Testis (tissue), 2 donors: ENCODE measurements at regions not wholly inside any gene's neighbourhood (a gene's known extent, or its start where the extent isn't known, plus 50 kb on each side); places are given as distances from the start of the nearest gene placed in this dataset.
A peak's percentile ranks its signal among the peaks of the same experiment; 100 is the strongest.

Experiments used
- DNase-seq: peaks from one replicate; pipeline ENCODE4 v3.0.0-alpha.2; 2019
- H3K27ac ChIP-seq, 2 donors: fragments of 200-600 bp; sonication (generic); one replicate each; pipeline ENCODE4 v1.5.1; 2019
- H3K27me3 ChIP-seq: fragments of 200-600 bp; sonication (generic); one replicate; pipeline ENCODE4 v1.5.1; 2019
- H3K36me3 ChIP-seq: fragments of 200-600 bp; sonication (generic); one replicate; pipeline ENCODE4 v1.5.1; 2017; ENCODE audit warnings: low read depth; ENCODE audit errors: missing control alignments
- H3K4me1 ChIP-seq: fragments of 200-600 bp; sonication (generic); one replicate; pipeline ENCODE4 v1.5.1; 2019
- H3K4me3 ChIP-seq, 2 donors: fragments of 200-600 bp; sonication (generic); one replicate each; pipeline ENCODE4 v1.5.1; 2017 to 2019
- H3K9me3 ChIP-seq: fragments of 200-600 bp; sonication (generic); one replicate; pipeline ENCODE4 v1.5.1; 2017
- POLR2A ChIP-seq: fragments of 450-650 bp; IDR thresholded peaks from one replicate; pipeline ENCODE4 v1.6.1; 2017; ENCODE audit warnings: antibody characterized with exemption, mild to moderate bottlenecking, moderate library complexity
- WGBS, 2 donors: methylation state at CpG; one replicate each; pipeline ENCODE4 v1.1.5; 2018; 5-methylcytosine and 5-hydroxymethylcytosine counted together
- intact Hi-C: fragments of 100-400 bp; cut with DNase I; formaldehyde crosslinking; loops from one replicate; pipeline ENCODE4 v1.15.1; 2023; ENCODE audit warnings: low total_unique reads
- TF ChIP-seq, protein P1 (sequence below), 3 experiments: fragments of 450-650 bp in 2 of 3; fragments of 200-600 bp in 1 of 3; sonication (generic) in 1 of 3; IDR thresholded peaks; one replicate each; pipeline ENCODE4 v1.5.1; 2016 to 2019; ENCODE audit warnings: antibody characterized with exemption in 3 of 3, mild to moderate bottlenecking in 2 of 3, moderate library complexity in 1 of 3

DNA sequence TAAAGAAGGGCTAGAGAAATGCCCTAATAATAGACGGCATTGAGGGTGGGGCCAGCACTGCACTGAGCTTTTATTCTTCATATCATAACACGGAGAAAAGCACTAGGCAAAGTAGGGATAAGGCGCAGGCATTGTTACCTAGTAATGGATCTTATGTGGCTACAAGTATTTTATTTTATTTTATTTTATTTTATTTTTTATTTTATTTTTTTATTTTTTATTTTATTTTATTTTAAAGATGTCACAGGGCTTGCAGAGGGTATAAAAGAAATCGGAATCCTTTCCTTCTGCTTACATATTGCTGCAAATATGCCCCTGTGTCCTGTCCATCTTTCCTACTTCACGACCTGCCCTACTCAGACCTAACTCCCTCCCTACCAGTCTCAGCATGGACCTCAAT lies 452.0 kb upstream of the KIRREL3 start:
- no peaks in the 10 kb centered on the region for H3K36me3 ChIP-seq
- intact Hi-C loops, result no loop called here
- H3K27me3 ChIP-seq, result no peaks in the 10 kb centered on the region
- no peak for DNase-seq
- 85 to 86% methylated on average over 5 of the region's 5 CpGs for WGBS, 2 donors
- H3K27ac ChIP-seq, result no peak overlapping the region
- TF ChIP-seq, protein P1, sequence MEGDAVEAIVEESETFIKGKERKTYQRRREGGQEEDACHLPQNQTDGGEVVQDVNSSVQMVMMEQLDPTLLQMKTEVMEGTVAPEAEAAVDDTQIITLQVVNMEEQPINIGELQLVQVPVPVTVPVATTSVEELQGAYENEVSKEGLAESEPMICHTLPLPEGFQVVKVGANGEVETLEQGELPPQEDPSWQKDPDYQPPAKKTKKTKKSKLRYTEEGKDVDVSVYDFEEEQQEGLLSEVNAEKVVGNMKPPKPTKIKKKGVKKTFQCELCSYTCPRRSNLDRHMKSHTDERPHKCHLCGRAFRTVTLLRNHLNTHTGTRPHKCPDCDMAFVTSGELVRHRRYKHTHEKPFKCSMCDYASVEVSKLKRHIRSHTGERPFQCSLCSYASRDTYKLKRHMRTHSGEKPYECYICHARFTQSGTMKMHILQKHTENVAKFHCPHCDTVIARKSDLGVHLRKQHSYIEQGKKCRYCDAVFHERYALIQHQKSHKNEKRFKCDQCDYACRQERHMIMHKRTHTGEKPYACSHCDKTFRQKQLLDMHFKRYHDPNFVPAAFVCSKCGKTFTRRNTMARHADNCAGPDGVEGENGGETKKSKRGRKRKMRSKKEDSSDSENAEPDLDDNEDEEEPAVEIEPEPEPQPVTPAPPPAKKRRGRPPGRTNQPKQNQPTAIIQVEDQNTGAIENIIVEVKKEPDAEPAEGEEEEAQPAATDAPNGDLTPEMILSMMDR (IDR thresholded peaks at IDR 0.05), result no peak
- no peak for TF ChIP-seq POLR2A
- H3K4me3 ChIP-seq, result no peak overlapping the region
- H3K9me3 ChIP-seq, result no peaks in the 10 kb centered on the region
- no peaks in the 10 kb centered on the region for H3K4me1 ChIP-seq

DNA sequence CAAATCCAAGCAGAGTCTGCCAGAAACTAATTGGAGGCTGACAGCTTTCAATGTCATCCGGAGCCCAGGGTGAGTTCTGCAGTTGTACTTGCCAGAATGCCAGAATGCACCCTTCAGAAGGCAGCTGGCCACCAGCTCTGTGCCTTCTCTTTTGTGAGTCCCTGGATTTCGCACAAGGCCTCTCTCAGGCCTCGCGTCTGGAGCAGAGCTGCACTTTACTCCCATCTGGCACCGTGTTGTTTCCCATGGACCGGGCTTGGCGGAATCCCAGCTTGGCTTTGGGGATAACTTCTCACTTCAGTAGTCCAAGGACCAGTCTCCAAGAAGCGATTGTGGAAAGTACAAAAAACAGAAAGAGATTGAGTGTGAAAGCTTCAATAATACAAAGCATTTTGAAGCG lies 451.3 kb upstream of the KIRREL3 start:
- TF ChIP-seq POLR2A, result no peak
- TF ChIP-seq, protein P1 (IDR thresholded peaks at IDR 0.05), result no peak
- Histone ChIP-seq H3K4me3 (no peak overlapping the region), H3K9me3 (no peaks in the 10 kb centered on the region), H3K27ac (no peak overlapping the region), H3K4me1 (no peaks in the 10 kb centered on the region), H3K36me3 (no peaks in the 10 kb centered on the region), H3K27me3 (no peaks in the 10 kb centered on the region)
- intact Hi-C loops, result no loop called here
- WGBS, 2 donors, result 55 to 56% methylated on average over 9 of the region's 9 CpGs
- peak; percentile 71 for DNase-seq

DNA sequence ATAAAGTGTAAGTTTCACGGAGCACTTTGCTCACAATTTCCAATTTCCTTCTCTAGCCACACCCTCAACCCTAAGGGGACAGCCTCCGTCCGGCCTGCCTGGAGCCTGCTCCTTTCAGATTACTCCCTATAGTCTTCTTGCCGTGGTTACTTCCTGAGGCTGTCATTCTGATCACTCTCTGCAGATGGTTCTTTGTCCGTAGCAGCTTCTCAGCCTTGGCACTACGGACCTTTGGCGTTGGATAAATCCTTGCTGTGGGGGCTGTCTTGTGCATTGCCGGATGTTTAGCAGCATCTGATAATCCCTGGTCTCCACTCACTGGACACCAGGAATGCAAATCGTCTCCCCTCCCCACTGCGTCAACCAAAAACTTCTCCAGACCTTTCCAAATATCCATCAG lies 447.5 kb upstream of the KIRREL3 start:
- intact Hi-C loops, result no loop called here

GRCh38 chr11:127445476-127445875 lies 444.9 kb upstream of the KIRREL3 start:
- H3K9me3 ChIP-seq, result no peaks in the 10 kb centered on the region
- no peak for TF ChIP-seq POLR2A
- TF ChIP-seq, protein P1 (IDR thresholded peaks at IDR 0.05), result no peak
- H3K27me3 ChIP-seq, result no peaks in the 10 kb centered on the region
- H3K27ac ChIP-seq, result no peak overlapping the region
- intact Hi-C loops, result no loop called here
- 51 to 53% methylated on average over 4 of the region's 4 CpGs for WGBS, 2 donors
- H3K4me3 ChIP-seq, result no peak overlapping the region
- peak; percentile 42 for DNase-seq
- H3K36me3 ChIP-seq, result no peaks in the 10 kb centered on the region
- peaks cover 12% of the 10 kb centered on the region for H3K4me1 ChIP-seq

More for the DNA sequence above, 447.5 kb upstream of the KIRREL3 start:
- no peak for DNase-seq
- WGBS, 2 donors, result 94 to 96% methylated on average over 7 to 10 of the region's 10 CpGs
- Histone ChIP-seq H3K4me3 (no peak overlapping the region), H3K9me3 (no peaks in the 10 kb centered on the region), H3K4me1 (peaks cover 12% of the 10 kb centered on the region), H3K27me3 (no peaks in the 10 kb centered on the region), H3K36me3 (no peaks in the 10 kb centered on the region), H3K27ac (no peak overlapping the region)
- TF ChIP-seq, protein P1 (IDR thresholded peaks at IDR 0.05), result no peak
- TF ChIP-seq POLR2A, result no peak

GRCh38 chr11:127443297-127443696 lies 442.7 kb upstream of the KIRREL3 start:
- no peak for DNase-seq
- TF ChIP-seq, protein P1 (IDR thresholded peaks at IDR 0.05), result no peak
- no peak for TF ChIP-seq POLR2A
- H3K4me3 ChIP-seq, result no peak overlapping the region
- H3K27me3 ChIP-seq, result no peaks in the 10 kb centered on the region
- H3K27ac ChIP-seq, result no peak overlapping the region
- H3K4me1 ChIP-seq, result peaks cover 12% of the 10 kb centered on the region
- no peaks in the 10 kb centered on the region for H3K36me3 ChIP-seq
- H3K9me3 ChIP-seq, result no peaks in the 10 kb centered on the region
- intact Hi-C loops, result no loop called here
- WGBS, 2 donors, result 27 to 40% methylated on average over 2 of the region's 2 CpGs
